ENCODE measurements at regions not wholly inside any gene's neighbourhood (a gene's known extent, or its start where the extent isn't known, plus 50 kb on each side); places are given as distances from the start of the nearest gene placed in this dataset.

DNA sequence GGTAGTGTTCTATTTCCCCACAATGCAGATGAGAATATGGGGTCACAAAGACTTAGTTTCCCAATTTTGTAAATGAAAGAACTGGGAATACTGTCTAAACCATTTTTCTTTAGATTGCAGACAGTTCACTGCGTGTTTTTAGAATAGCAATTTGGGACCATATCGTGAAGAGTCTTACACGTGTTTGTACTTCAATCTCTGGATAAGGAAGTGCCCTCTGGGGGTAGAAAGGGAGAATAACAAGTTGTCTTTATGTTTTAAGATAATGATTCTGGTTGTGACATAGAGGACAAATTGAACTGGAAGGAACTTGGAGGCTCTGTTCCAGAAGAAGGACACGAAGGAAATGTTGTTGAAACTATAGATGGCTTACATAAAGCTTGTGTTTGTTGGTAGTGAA is 457.7 kb downstream of the CBLN2 start:
- peak; percentile 51; the same call in 1 of the 2 replicates for ATAC-seq
- POLR2A ChIA-PET, result no interaction called here

DNA sequence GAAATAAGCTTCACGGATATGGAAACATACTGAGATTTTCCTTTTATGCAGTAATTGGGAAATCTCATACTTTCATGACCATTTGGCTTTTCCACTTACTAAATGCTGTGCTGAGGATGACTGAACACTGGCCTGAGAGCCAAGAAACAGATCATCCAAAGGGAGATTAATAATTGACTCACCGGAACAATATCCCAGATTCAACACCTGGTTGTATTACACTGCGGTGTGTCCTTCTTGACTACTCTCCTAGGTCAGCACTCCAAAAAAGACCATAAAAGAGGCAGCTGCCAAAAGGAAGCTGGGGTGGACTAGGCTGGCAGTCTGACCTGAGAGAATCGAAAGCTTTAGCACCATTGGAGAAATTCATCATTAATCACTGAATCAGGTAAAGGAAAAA is 469.1 kb downstream of the CBLN2 start:
- Mint-ChIP-seq H3K27ac (no peak overlapping the region), H3K4me3 (no peak overlapping the region), H3K27me3 (ENCODE audit: low read depth) (no peaks in the 10 kb centered on the region), H3K36me3 (peaks cover 9% of the 10 kb centered on the region; the same call in 1 of the 2 replicates), H3K4me1 (peaks cover 10% of the 10 kb centered on the region), H3K9me3 (peaks cover 13% of the 10 kb centered on the region)
- DNase-seq (ENCODE audit: low spot score) (no peak), ATAC-seq (no peak)
- TF ChIP-seq, protein P1, sequence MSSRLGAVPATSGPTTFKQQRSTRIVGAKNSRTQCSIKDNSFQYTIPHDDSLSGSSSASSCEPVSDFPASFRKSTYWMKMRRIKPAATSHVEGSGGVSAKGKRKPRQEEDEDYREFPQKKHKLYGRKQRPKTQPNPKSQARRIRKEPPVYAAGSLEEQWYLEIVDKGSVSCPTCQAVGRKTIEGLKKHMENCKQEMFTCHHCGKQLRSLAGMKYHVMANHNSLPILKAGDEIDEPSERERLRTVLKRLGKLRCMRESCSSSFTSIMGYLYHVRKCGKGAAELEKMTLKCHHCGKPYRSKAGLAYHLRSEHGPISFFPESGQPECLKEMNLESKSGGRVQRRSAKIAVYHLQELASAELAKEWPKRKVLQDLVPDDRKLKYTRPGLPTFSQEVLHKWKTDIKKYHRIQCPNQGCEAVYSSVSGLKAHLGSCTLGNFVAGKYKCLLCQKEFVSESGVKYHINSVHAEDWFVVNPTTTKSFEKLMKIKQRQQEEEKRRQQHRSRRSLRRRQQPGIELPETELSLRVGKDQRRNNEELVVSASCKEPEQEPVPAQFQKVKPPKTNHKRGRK (CRISPR knock-in tag; IDR thresholded peaks at IDR 0.05; ENCODE audit: borderline replicate concordance), result no peak
- TF ChIP-seq ELF4 (CRISPR knock-in tag; IDR thresholded peaks at IDR 0.05; ENCODE audit: low read depth) (no peak), FOXJ3 (CRISPR knock-in tag; IDR thresholded peaks at IDR 0.05; ENCODE audit: borderline replicate concordance) (no peak)
- CTCF ChIA-PET, result no interaction called here
- POLR2A ChIA-PET, result interaction anchor here (0.7 kb wide), 1 partner anchor 131 kb away, joined by 3 read pairs; no protein-coding TSS in a partner anchor

More for the DNA sequence above, 457.7 kb downstream of the CBLN2 start:
- peaks cover 2% of the 10 kb centered on the region; the same call in 1 of the 2 replicates for H3K36me3 Mint-ChIP-seq
- CTCF ChIA-PET, result no interaction called here
- no peak for DNase-seq (ENCODE audit: low spot score)
- H3K27me3 Mint-ChIP-seq (ENCODE audit: low read depth), result peaks cover 16% of the 10 kb centered on the region
- TF ChIP-seq, protein P2, sequence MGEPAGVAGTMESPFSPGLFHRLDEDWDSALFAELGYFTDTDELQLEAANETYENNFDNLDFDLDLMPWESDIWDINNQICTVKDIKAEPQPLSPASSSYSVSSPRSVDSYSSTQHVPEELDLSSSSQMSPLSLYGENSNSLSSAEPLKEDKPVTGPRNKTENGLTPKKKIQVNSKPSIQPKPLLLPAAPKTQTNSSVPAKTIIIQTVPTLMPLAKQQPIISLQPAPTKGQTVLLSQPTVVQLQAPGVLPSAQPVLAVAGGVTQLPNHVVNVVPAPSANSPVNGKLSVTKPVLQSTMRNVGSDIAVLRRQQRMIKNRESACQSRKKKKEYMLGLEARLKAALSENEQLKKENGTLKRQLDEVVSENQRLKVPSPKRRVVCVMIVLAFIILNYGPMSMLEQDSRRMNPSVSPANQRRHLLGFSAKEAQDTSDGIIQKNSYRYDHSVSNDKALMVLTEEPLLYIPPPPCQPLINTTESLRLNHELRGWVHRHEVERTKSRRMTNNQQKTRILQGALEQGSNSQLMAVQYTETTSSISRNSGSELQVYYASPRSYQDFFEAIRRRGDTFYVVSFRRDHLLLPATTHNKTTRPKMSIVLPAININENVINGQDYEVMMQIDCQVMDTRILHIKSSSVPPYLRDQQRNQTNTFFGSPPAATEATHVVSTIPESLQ (CRISPR knock-in tag; IDR thresholded peaks at IDR 0.05), result no peak
- TF ChIP-seq ZBTB21 (CRISPR knock-in tag; IDR thresholded peaks at IDR 0.05; ENCODE audit: borderline replicate concordance), result no peak
- TF ChIP-seq ZNF423 (CRISPR knock-in tag; IDR thresholded peaks at IDR 0.05), result no peak
- TF ChIP-seq KAT7 (CRISPR knock-in tag; IDR thresholded peaks at IDR 0.05; ENCODE audit: borderline replicate concordance), result no peak
- no peak for TF ChIP-seq ZNF396 (CRISPR knock-in tag; IDR thresholded peaks at IDR 0.05; ENCODE audit: borderline replicate concordance)
- TF ChIP-seq OVOL2 (CRISPR knock-in tag; IDR thresholded peaks at IDR 0.05; ENCODE audit: borderline replicate concordance), result no peak
- no peak for TF ChIP-seq SOX15 (CRISPR knock-in tag; IDR thresholded peaks at IDR 0.05)
- TF ChIP-seq ETV6 (CRISPR knock-in tag; IDR thresholded peaks at IDR 0.05), result no peak
- TF ChIP-seq MYBL2 (CRISPR knock-in tag; IDR thresholded peaks at IDR 0.05), result no peak
- TF ChIP-seq, protein P3, sequence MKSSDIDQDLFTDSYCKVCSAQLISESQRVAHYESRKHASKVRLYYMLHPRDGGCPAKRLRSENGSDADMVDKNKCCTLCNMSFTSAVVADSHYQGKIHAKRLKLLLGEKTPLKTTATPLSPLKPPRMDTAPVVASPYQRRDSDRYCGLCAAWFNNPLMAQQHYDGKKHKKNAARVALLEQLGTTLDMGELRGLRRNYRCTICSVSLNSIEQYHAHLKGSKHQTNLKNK (CRISPR knock-in tag; IDR thresholded peaks at IDR 0.05), result no peak
- TF ChIP-seq, protein P4, sequence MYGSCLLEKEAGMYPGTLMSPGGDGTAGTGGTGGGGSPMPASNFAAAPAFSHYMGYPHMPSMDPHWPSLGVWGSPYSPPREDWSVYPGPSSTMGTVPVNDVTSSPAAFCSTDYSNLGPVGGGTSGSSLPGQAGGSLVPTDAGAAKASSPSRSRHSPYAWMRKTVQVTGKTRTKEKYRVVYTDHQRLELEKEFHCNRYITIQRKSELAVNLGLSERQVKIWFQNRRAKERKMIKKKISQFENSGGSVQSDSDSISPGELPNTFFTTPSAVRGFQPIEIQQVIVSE (CRISPR knock-in tag; IDR thresholded peaks at IDR 0.05; ENCODE audit: borderline replicate concordance), result no peak
- TF ChIP-seq CBFB (CRISPR knock-in tag; IDR thresholded peaks at IDR 0.05; ENCODE audit: low read depth), result no peak
- H3K4me3 Mint-ChIP-seq, result no peak overlapping the region
- H3K27ac Mint-ChIP-seq, result no peak overlapping the region
- H3K4me1 Mint-ChIP-seq, result peaks cover 34% of the 10 kb centered on the region
- peaks cover 8% of the 10 kb centered on the region for H3K9me3 Mint-ChIP-seq

DNA sequence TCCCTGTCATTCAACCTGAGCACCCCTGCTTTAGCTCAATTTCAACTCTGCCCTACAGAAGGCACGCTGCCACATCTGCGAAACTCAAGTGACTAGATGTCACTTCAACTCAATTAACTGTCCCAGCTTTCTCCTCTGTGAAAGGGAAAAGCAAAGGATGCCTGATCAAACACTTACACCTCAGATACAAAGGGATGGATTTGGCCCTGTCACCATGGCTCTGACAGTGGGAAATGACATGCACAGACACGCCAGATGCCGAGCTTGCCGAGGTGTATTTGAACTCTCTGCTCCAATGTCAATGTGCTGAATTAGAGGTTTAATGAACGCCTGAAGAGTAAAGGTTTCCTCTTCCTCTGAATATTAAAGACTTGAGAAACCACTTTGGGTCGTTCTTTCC is 481.1 kb downstream of the CBLN2 start:
- H3K9me3 Mint-ChIP-seq, result no peaks in the 10 kb centered on the region
- CTCF ChIA-PET, result no interaction called here
- DNase-seq (ENCODE audit: low spot score), result no peak
- TF ChIP-seq GABPB1 (CRISPR knock-in tag; IDR thresholded peaks at IDR 0.05) (no peak), MXD4 (CRISPR knock-in tag; IDR thresholded peaks at IDR 0.05; ENCODE audit: borderline replicate concordance) (no peak), FOXP1 (CRISPR knock-in tag; IDR thresholded peaks at IDR 0.05; ENCODE audit: borderline replicate concordance) (no peak), NFE2L1 (CRISPR knock-in tag; IDR thresholded peaks at IDR 0.05) (no peak), MYBL2 (CRISPR knock-in tag; IDR thresholded peaks at IDR 0.05) (no peak), ZNF423 (CRISPR knock-in tag; IDR thresholded peaks at IDR 0.05) (no peak), ZNF232 (CRISPR knock-in tag; IDR thresholded peaks at IDR 0.05) (no peak)
- TF ChIP-seq, protein P5, sequence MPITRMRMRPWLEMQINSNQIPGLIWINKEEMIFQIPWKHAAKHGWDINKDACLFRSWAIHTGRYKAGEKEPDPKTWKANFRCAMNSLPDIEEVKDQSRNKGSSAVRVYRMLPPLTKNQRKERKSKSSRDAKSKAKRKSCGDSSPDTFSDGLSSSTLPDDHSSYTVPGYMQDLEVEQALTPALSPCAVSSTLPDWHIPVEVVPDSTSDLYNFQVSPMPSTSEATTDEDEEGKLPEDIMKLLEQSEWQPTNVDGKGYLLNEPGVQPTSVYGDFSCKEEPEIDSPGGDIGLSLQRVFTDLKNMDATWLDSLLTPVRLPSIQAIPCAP (CRISPR knock-in tag; IDR thresholded peaks at IDR 0.05), result no peak
- TF ChIP-seq, protein P6, sequence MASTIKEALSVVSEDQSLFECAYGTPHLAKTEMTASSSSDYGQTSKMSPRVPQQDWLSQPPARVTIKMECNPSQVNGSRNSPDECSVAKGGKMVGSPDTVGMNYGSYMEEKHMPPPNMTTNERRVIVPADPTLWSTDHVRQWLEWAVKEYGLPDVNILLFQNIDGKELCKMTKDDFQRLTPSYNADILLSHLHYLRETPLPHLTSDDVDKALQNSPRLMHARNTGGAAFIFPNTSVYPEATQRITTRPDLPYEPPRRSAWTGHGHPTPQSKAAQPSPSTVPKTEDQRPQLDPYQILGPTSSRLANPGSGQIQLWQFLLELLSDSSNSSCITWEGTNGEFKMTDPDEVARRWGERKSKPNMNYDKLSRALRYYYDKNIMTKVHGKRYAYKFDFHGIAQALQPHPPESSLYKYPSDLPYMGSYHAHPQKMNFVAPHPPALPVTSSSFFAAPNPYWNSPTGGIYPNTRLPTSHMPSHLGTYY (CRISPR knock-in tag; IDR thresholded peaks at IDR 0.05), result no peak
- TF ChIP-seq, protein P7, sequence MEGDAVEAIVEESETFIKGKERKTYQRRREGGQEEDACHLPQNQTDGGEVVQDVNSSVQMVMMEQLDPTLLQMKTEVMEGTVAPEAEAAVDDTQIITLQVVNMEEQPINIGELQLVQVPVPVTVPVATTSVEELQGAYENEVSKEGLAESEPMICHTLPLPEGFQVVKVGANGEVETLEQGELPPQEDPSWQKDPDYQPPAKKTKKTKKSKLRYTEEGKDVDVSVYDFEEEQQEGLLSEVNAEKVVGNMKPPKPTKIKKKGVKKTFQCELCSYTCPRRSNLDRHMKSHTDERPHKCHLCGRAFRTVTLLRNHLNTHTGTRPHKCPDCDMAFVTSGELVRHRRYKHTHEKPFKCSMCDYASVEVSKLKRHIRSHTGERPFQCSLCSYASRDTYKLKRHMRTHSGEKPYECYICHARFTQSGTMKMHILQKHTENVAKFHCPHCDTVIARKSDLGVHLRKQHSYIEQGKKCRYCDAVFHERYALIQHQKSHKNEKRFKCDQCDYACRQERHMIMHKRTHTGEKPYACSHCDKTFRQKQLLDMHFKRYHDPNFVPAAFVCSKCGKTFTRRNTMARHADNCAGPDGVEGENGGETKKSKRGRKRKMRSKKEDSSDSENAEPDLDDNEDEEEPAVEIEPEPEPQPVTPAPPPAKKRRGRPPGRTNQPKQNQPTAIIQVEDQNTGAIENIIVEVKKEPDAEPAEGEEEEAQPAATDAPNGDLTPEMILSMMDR (IDR thresholded peaks at IDR 0.05), result no peak
- TF ChIP-seq, protein P8, sequence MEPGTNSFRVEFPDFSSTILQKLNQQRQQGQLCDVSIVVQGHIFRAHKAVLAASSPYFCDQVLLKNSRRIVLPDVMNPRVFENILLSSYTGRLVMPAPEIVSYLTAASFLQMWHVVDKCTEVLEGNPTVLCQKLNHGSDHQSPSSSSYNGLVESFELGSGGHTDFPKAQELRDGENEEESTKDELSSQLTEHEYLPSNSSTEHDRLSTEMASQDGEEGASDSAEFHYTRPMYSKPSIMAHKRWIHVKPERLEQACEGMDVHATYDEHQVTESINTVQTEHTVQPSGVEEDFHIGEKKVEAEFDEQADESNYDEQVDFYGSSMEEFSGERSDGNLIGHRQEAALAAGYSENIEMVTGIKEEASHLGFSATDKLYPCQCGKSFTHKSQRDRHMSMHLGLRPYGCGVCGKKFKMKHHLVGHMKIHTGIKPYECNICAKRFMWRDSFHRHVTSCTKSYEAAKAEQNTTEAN (CRISPR knock-in tag; IDR thresholded peaks at IDR 0.05), result no peak

More for the DNA sequence above, 481.1 kb downstream of the CBLN2 start:
- no peak overlapping the region for H3K4me3 Mint-ChIP-seq
- no peaks in the 10 kb centered on the region for H3K36me3 Mint-ChIP-seq
- no peaks in the 10 kb centered on the region for H3K27me3 Mint-ChIP-seq (ENCODE audit: low read depth)
- peaks cover 3% of the 10 kb centered on the region; the same call in 1 of the 2 replicates for H3K4me1 Mint-ChIP-seq
- no peak overlapping the region for H3K27ac Mint-ChIP-seq
- POLR2A ChIA-PET, result no interaction called here
- no peak for ATAC-seq
